ENCODE measurements at regions not wholly inside any gene's neighbourhood (a gene's known extent, or its start where the extent isn't known, plus 50 kb on each side); places are given as distances from the start of the nearest gene placed in this dataset.

DNA sequence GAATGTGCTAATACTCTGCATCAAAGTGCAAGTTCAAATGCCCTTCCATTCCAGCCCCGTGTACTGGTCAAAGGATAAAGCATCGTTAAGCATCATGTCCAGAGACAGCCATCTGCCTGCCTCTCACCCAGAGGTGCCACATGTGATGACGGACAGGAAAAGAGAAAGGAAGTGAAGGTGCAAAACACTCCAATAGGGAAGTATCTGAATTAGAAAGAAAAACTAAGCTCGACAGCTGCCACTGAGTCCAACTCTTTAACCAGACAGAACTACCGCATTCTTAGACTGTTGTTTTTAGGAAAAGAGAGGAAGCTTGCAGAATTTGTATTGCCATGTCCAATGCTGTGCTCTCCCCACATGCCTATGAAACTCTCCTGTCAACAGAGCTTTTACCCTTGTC, 465.0 kb upstream of the SOX5 start:
- no peak for DNase-seq (ENCODE audit: low read depth)

DNA sequence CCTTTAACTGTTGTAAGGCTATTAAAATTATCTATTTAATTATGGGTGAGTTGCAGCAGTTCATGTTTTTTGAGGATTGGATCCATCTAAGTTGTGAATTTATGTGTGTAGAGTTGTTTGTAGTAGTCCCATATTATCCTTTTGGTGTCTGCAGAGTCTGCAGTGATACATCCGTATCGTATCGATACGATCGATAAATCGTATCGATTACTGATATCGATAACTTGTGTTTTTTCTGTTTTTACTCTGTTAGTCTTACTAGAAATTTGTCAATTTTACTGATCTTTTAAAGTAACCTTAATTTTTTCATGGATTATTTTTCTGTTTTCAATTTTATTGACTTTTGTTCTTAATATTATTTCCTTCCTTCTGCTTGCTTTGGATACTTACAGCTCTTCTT, 462.5 kb upstream of the SOX5 start:
- DNase-seq (ENCODE audit: low read depth) = no peak

DNA sequence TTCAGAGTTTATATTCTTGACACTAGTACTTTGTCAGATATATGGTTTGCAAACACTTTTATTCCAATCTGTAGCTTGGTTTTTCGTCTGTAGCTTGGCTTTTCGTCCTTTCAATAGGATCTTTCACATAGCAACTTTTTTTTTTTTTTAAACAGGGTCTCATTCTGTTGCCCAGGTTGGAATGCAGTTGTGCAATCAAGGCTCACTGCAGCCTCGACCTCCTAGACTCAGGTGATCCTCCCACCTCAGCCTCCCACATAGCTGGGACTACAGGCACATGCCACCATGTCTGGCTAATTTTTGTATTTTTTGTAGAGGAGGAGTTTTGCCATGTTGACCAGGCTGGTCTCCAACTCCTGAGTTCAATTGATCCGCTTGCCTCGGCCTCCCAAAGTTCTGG, 460.4 kb upstream of the SOX5 start:
- DNase-seq (ENCODE audit: low read depth) = no peak

DNA sequence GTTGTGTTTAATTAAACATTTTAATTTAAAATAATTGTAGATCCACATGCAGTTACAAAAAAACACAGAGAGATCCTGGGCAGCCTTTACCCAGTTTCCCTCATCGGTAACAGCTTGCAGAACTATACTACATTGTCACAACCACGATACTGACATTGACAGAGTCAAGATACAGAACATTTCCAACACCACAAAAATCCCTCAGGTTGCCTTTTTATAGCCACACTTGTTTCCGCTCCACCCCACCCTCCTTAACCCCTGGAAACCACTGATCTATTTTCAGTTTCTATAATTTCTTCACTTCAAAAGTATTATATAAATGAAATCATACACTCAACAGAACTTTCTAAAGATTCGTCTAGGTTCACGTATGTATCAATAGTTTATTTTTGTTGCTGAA, 458.8 kb upstream of the SOX5 start:
- no peak for DNase-seq (ENCODE audit: low read depth)

DNA sequence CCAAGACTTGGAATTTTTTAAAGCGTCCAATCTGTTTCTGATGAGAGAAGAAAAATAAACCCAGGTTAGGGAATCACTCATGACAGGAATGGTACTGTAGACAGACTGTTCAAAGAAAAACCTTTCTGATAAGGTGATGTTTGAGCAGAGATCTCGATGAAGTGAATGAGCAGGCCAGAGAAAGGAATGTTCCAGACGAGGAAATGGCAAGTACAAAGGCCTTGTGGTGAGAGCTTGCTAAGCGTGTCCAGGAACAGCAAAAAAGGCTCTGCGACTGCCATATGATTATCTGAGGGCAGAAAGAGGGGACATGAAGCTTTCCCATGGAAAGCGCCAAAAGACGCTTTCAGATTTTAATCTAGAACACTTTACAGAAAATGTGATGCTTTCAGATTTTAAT, 458.4 kb upstream of the SOX5 start:
- DNase-seq (ENCODE audit: low read depth) = no peak

DNA sequence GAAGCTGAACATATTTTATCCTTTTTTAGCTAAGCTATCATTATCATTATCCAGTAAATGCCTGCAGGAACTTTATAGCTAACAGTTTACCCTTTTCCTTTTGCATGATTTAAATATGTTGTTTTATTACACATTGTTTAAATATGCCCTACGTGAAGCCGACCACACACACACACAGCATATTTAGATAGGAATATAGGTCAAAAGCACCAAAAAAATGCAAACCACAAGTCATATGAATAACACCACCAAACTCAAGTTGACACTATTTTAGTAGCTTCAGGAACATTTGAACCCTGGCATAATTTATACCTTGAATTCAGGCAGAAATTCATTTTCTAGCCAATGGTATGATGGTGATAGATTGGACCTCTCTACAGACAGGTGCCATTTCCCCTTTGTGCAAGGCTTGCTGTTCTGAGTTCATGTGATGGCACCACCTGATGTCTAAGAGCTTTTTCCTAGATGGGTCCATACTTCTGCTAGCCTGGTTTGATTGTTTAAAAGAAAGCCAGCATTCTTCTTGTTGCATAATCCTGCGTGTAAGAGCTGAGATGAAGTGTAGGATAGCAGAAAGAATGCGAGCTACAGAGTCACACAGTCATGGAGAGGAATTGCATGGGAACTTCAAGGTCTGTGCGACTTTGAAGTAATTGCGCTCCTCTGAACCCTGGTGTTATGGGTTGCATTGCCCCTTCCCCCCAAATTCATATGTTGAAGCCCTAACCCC, 454.8 kb upstream of the SOX5 start:
- no peak for DNase-seq (ENCODE audit: low read depth)

DNA sequence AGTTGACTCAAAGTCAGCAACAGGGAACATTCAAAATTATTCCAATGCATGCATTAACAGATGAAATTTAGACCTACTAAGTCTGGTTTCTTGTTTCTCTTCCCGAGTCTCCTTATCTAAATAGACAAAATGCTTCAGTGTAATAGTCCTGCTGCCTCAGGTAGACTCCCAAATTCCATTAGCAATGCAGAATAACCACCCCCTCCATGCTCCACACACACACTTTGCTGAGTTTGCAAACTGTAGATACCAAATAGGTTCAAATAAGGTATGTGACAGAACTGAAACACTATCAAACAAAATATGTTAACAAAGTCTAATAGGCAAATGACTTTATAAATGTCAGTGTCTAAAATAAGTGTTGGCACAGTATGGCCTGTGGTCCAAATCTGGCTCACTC, 451.1 kb upstream of the SOX5 start:
- DNase-seq (ENCODE audit: low read depth) = no peak

DNA sequence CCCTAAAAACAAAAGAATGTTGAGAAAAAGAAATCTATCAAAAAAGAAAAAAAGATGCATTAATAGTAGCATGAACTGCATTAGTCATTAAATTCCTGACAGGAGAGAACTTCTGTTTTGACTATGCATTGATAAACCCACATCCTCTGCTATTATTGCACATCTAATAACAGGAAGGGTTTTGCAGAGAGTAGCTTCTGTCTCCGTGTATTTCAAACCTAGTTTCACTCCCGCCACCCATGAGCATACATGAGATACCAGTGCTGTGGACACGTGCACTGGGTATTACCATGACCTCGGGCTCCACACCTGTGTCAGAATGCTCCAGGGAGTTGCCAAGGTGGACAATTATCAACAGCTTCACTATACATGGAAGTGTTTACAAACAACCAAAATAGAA, 449.1 kb upstream of the SOX5 start:
- DNase-seq (ENCODE audit: low read depth) = no peak

DNA sequence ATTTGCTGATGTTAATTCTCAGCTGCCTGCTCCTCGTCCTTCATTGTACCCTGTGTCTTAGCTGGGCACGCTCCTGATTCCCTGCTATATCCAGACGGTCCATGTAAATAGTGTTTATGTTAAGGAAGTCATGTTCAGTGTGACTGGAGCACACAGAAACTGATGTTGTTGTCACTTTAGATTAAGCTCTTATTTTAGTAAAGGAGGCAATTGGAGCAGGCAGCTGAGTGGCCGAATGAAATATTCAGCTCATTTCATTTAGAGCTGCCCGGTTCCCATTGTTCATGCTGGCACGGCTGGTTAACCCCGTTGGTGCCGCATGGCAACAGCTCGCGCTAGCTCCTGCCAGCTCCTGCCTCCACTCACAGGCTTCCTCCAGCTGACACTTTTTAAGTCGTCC, 446.8 kb upstream of the SOX5 start:
- DNase-seq (ENCODE audit: low read depth) = no peak

DNA sequence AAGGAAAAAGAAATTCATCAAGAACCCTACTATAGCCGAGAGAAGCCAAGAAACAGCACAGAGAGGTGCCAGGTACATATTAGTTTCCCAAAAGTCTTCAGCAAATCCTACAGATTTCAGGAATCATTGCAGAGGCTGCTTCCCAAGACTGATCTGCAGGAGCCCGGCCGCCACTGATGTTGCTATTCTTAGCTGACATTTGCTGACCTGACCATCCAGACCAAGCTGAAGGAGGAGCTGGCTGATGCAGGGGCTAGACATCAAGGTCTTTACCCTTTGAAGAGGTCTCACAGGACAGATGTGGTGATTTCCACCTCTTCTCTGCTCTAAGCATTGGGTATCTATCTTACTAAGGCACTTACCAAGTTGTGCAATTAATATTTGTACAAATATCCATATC, 444.8 kb upstream of the SOX5 start:
- DNase-seq (ENCODE audit: low read depth) = no peak

DNA sequence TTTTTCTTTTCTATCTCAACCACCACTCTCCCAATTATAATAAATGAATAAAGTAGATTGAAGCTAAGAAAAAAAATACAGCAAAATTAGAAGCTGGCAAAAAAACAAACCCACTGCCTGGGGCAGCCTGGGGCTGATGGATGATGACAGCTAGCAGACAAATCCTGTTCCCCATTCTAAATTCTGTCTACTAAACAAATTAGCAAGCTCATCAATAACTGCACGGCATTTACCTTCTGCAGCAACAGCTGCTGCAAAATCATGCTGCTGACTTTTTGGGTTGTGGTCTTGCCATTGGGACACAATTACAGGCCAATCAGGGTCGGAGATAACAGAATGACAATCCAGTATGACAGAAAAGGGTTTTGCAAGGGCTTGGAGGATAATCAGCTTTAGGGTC, 443.6 kb upstream of the SOX5 start:
- no peak for DNase-seq (ENCODE audit: low read depth)

DNA sequence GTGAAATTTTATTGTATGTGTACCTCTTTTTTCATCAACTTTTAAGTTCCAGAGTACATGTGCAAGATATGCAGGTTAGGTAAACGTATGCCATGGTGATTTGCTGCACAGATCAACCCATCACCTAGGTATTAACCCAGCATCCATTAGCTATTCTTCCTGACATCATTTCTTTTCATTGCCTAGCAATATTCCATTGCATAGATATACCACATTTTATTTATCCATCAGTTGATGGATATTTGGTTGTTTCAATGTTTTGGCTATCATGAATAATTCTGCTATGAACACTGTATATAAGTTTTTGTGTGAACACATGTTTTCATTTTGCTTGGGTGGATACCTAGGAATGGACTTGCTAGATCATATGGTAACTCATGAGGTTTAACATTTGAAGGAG, 439.9 kb upstream of the SOX5 start:
- DNase-seq (ENCODE audit: low read depth) = no peak

DNA sequence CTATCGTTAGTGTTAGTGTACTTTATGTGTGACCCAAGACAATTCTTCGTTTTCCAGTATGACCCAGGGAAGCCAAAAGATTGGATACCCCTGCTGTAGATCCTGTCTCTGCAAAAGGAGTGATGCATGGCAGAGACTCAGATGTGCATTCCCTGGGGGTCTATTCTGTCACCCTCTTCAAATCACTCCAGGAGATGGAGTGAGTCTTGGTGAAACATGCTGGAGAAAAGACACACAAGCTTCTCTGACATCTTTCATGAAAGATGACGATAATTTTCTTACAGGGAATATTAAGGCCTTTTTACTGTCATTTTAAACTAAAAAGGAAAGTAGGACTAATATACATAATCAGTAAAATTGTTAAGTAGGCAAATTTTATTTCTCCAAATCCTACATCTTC, 437.9 kb upstream of the SOX5 start:
- DNase-seq (ENCODE audit: low read depth) = no peak

DNA sequence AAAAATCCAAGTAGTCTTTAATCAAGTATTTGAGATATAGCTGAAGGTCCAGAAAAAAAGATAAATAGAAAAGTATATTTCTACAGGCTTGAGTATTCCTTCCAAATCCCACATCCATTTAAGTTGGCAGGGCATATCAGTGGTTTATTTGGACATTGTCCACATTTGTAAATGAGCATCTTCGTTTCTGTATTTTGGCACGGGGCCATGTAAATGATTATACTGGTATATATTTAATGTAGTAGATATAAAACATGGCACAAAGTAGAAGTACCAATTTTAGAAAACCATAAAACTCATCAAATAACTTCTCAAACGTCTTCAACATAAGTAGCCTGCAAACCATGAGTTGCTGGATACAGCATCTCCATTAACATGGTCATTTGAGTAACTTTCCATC, 437.4 kb upstream of the SOX5 start:
- DNase-seq (ENCODE audit: low read depth) = no peak

DNA sequence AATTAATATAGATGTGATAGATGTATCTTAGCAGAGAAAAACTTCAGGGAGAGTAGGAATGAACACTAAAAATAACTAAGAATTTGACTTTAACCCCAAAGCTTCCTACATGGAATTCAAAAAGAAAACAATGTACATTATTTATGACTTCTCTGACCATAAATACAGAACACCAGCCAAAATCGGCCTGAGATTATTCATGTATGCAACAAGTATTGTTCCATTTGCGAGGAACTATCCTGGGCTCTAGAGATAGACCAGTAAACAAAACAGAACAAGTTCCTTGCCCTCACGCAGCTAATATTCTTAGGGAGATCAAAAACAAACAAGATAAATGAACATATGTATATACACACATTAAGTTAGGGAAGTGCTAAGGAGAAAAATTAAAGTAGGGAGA, 432.3 kb upstream of the SOX5 start:
- DNase-seq (ENCODE audit: low read depth) = no peak

DNA sequence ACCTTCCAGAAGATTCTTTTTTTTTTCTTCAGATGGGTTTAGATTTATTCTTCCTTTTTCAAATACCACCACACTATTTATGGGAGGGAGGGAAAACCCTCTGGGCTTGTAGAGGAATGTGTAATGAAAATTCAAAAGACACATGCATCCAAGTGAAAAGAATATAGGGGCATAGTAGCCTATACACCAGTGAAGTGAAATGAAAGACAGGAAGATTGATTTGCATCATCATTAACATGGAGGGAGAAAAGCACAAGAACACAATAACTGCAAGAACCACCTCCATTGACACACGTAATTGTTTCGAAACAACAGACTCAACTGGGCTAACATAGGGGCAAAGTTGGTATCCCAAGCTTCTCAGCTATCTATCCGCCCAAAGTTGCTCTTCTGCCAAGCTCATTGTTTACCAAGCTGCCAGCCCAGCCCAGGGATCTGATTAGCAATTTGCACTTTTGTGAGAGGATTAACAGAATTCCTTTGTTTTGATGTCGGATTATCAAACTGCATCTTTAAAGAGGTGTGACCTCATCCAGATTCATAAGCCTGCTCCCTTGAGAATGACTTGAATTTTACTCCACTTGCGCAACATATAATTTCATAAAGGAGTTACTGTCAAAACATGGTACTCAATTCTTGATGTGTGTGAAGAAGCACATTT, 430.5 kb upstream of the SOX5 start:
- DNase-seq (ENCODE audit: low read depth) = no peak

DNA sequence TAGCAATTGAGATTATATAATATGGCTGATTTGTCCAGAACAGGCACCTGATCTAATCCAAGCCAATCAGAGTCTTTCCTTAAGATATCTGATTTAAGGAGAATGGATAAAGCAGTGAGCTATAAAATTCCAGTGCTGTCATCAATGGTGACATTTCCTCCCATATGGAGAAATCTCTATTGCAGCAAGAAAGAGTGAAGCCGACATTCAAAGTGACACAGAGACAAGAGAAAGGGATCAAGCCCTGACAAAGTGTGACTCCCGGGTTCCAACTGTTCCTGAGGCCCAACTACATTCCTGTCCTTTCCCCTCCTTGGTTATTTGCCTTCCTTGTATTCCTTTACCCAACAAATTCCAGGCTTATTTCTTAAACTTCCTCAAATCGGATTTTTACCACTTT, 430.0 kb upstream of the SOX5 start:
- DNase-seq (ENCODE audit: low read depth) = no peak

DNA sequence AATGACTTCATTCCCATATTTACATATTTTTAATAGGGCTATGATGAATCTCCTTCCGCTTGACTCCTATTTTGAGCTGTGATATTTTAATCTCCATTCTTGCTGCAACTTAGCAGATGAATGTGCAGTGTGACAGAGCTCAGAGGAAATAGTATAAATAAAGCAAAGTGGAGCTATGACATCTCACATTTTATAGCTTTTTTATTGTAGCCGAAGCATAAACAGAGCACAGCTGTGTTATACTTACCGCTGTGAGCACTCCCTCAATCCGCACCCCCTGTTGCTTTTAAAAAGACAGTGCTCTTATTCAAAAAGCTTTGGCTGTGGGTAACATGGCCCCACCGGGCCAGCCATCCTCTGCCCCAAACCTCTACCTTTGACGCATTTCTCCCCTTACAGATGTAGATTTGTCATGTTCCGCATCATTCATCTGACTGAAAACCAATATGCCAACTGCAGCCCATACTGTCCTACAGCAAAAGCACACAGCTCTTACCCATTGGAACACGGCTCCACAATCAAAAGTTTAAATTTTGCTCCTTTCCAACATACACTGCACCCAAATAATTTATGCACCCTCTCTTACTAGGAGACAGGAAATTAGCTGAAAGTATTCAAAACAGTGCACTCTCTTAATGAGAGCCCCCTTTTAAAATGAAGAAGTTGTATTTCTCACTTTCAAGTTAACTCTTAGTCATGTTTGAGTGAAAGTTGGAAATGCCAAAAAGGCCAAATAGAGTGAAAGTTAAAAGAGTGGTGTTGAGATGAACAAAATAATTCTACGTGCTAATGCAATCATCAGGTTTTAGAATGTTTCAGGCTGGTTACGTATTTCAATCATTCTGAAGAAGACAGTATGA, 429.3 kb upstream of the SOX5 start:
- peak; percentile 76 for DNase-seq (ENCODE audit: low read depth)

DNA sequence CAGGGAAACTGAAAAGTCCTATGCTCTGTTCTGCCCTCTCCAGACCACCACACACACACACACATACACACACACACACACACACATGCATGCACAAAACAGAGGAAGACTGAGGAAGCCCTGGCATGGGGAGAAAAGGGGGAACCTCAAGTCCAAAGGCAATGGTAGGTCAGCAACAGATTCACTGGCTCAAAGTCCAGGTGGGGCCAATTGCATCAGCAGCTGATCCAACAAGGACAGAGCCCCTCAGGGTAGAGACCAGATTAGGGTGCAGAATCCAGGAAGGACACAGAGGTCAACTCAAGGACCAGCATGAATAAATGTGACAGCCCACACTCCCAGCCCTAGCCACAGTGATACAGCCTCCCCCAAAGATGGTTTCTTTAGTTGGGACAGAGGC, 425.0 kb upstream of the SOX5 start:
- DNase-seq (ENCODE audit: low read depth) = no peak

DNA sequence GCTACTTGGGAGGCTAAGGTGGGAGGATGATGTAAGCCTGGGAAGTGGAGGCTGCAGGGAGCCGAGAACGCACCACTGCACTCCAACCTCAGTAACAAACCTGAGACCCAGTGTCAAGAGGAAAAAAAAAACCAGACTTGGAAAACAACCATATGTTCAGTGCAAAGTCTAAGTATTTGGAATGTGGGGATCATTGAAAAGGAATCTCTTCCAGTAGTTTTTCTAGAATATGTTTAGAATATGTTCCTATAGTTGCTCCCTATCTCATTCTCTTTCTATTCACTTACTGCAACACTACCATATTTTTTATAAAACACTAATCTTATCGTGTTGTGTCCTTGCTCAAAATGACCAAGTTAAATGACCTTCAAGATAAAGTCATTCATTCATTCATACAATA, 423.5 kb upstream of the SOX5 start:
- no peak for DNase-seq (ENCODE audit: low read depth)

DNA sequence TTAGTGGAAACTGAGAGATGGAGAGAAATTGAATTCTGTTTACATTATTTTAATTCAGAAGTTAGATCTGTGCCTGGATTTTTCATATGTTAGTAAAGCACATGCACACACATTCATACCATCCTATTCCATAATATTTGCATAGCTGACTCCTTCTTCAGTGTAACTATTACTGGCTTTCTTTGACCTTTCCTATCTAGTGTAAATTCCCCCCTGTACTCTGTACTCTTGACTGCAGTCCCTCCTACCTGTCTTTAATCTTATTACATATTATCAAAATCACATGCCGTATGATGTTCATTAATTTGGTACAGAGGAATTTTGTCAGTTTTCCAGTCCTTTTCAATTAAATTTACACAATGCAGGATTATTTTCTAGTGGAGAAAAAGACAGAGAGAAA, 417.0 kb upstream of the SOX5 start:
- no peak for DNase-seq (ENCODE audit: low read depth)

DNA sequence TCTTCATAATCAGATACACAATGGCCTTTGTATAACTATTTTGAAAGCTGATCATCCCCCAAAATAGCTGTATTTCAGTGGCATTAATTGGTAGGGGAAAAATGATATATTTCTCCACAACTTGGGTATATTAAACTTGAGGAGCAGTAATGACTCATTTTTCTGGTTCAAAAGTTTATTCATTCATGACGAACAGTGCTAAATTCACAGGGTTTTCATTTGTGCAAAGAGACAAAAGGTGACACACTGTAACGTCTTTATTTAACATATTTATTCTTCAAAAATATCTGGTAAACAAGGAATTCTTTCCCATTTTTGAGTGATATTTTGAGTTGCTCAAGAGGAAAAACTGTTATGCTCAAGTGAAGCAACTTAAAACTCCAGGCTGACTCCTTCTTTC, 415.5 kb upstream of the SOX5 start:
- DNase-seq (ENCODE audit: low read depth) = peak; percentile 38

DNA sequence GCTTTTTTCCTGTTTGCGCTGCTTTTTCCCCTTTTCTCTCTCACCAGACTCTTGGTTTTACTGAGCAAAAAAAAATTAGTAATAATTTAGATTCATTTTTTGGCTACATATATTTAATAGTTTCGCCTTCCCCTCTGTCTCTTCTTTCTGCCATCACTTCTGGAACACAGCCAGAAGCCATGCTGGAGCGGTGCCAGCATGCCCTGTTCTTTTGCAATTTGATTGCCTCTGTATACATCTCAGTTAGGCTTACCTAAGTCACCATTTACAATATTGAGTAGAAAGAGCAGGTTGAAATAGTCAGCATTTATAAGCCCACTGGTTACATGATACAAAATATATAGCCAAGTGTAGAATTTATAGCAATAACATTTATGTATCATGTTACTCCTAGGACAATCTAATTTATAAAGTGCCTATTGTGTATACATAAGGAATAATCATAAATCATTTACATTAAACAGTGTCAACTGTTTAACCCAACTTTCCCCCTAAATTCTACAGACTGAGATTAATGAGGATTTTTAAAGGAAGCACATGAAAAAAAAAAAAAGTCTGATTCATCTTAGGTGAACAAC, 413.8 kb upstream of the SOX5 start:
- no peak for DNase-seq (ENCODE audit: low read depth)
